Aorta (tissue), 5 donors: ENCODE measurements at regions not wholly inside any gene's neighbourhood (a gene's known extent, or its start where the extent isn't known, plus 50 kb on each side); places are given as distances from the start of the nearest gene placed in this dataset.
"Not testable (repeated sequence)": the region's sequence is repeated elsewhere in the genome, so short reads cannot be mapped to it uniquely, and the experiment has no call there.

Experiments
- ATAC-seq: fragments of 200-7000 bp; cut with Tn5 transposase; one replicate; pipeline ENCODE4 v1.9.1; 2022; ENCODE audit warnings: moderate library complexity; ENCODE audit not compliant: low FRiP score
- DNase-seq, 2 donors: peaks; one replicate each; pipeline ENCODE4 v3.0.0-alpha.2; 2020
- H3K27ac ChIP-seq, 2 donors: one replicate each; pipeline ENCODE4 v1.5.1; 2013; ENCODE audit warnings: low read length in 2 of 2, mild to moderate bottlenecking in 2 of 2, moderate library complexity in 2 of 2, control low read depth in 1 of 2, inconsistent platforms in 1 of 2, low read depth in 1 of 2
- H3K27me3 ChIP-seq, 2 donors: one replicate each; pipeline ENCODE4 v1.6.1; 2013; ENCODE audit warnings: control low read depth in 1 of 2, low read length in 1 of 2, mild to moderate bottlenecking in 1 of 2, moderate library complexity in 1 of 2; ENCODE audit not compliant: insufficient read depth in 2 of 2, control insufficient read depth in 1 of 2
- H3K36me3 ChIP-seq, 2 donors: one replicate each; pipeline ENCODE4 v1.6.1; 2013; ENCODE audit warnings: control low read depth in 1 of 2, low read length in 1 of 2, mild to moderate bottlenecking in 1 of 2; ENCODE audit not compliant: insufficient read depth in 2 of 2, control insufficient read depth in 1 of 2
- H3K4me1 ChIP-seq, 2 donors: one replicate each; pipeline ENCODE4 v1.6.1; 2013; ENCODE audit warnings: low read length in 2 of 2, control low read depth in 1 of 2, mild to moderate bottlenecking in 1 of 2, moderate library complexity in 1 of 2; ENCODE audit not compliant: insufficient read depth in 2 of 2, control insufficient read depth in 1 of 2
- H3K4me3 ChIP-seq, 2 donors: one replicate each; pipeline ENCODE4 v1.5.1; 2013; ENCODE audit warnings: low read length in 2 of 2, control low read depth in 1 of 2, mild to moderate bottlenecking in 1 of 2
- H3K9me3 ChIP-seq: one replicate; pipeline ENCODE4 v1.6.1; 2013; ENCODE audit warnings: mild to moderate bottlenecking, low read length; ENCODE audit not compliant: control insufficient read depth
- WGBS, 2 donors: extraction: QIAGEN DNeasy Blood & Tissue Kit; methylation state at CpG; one replicate each; pipeline ENCODE4 v1.1.7; 2013; 5-methylcytosine and 5-hydroxymethylcytosine counted together
- intact Hi-C, 2 donors: fragments of 100-400 bp; cut with DNase I; formaldehyde crosslinking; loops; one replicate each; pipeline versions ENCODE4 v1.14.2 to v1.15.0; 2022
- donor health status: healthy with polysubstance abuse.
- donor health status: Bipolar disorder and iron deficiency.
- donor health status: DM: no; HTN: no; CAD: no.
- donor health status: DM: no; HTN: no; CAD: no.
- donor health status: DM: yes; HTN: yes; CAD: no.

GRCh38 chr10:53458007-53458406 is 685.4 kb upstream of the MBL2 start:
- Histone ChIP-seq H3K4me3 (no peak overlapping the region), H3K27me3 (no peaks in the 10 kb centered on the region), H3K4me1 (no peaks in the 10 kb centered on the region), H3K36me3 (no peaks in the 10 kb centered on the region), H3K9me3 (no peaks in the 10 kb centered on the region), H3K27ac (no peak overlapping the region)
- 57 to 67% methylated on average over 1 of the region's 1 CpG for WGBS, 2 donors
- DNase-seq (no peak), ATAC-seq (no peak)
- intact Hi-C loops: no loop called here

- ATAC-seq (no peak), DNase-seq (no peak)
- Histone ChIP-seq H3K4me3 (no peak overlapping the region), H3K4me1 (no peaks in the 10 kb centered on the region), H3K27me3 (no peaks in the 10 kb centered on the region), H3K9me3 (no peaks in the 10 kb centered on the region), H3K27ac (no peak overlapping the region), H3K36me3 (no peaks in the 10 kb centered on the region)
- intact Hi-C loops: no loop called here
- WGBS, 2 donors: 54 to 67% methylated on average over 1 of the region's 1 CpG
Measured at GRCh38 chr10:53453196-53453595, 680.6 kb upstream of the MBL2 start.

GRCh38 chr10:53447576-53447975 is 675.0 kb upstream of the MBL2 start:
- Histone ChIP-seq H3K4me1 (no peaks in the 10 kb centered on the region), H3K27me3 (no peaks in the 10 kb centered on the region), H3K36me3 (no peaks in the 10 kb centered on the region), H3K4me3 (no peak overlapping the region), H3K9me3 (no peaks in the 10 kb centered on the region), H3K27ac (no peak overlapping the region)
- ATAC-seq (peak; percentile 22), DNase-seq (no peak)
- intact Hi-C loops: no loop called here
- 82 to 86% methylated on average over 1 of the region's 1 CpG for WGBS, 2 donors

GRCh38 chr10:53441843-53442242 is 669.3 kb upstream of the MBL2 start:
- WGBS, 2 donors: 54 to 76% methylated on average over 1 of the region's 1 CpG
- Histone ChIP-seq H3K4me3 (no peak overlapping the region), H3K27me3 (no peaks in the 10 kb centered on the region), H3K9me3 (no peaks in the 10 kb centered on the region), H3K4me1 (no peaks in the 10 kb centered on the region), H3K36me3 (no peaks in the 10 kb centered on the region), H3K27ac (no peak overlapping the region)
- ATAC-seq: no peak
- DNase-seq: no peak
- intact Hi-C loops: no loop called here

- Histone ChIP-seq H3K36me3 (no peaks in the 10 kb centered on the region), H3K27me3 (no peaks in the 10 kb centered on the region), H3K4me1 (no peaks in the 10 kb centered on the region), H3K4me3 (no peak overlapping the region), H3K27ac (no peak overlapping the region), H3K9me3 (no peaks in the 10 kb centered on the region)
- WGBS, 2 donors: 86 to 93% methylated on average over 3 of the region's 3 CpGs
- no peak for ATAC-seq
- DNase-seq: no peak
- intact Hi-C loops: no loop called here
Measured at GRCh38 chr10:53440601-53441000, 668.0 kb upstream of the MBL2 start.

- WGBS, 2 donors: 63 to 69% methylated on average over 9 of the region's 9 CpGs
- H3K4me1 ChIP-seq, H3K9me3 ChIP-seq, ATAC-seq, DNase-seq, H3K4me3 ChIP-seq, H3K27me3 ChIP-seq, H3K36me3 ChIP-seq, intact Hi-C loops, H3K27ac ChIP-seq: not testable (repeated sequence)
Measured at GRCh38 chr10:53439075-53439474, 666.5 kb upstream of the MBL2 start.

GRCh38 chr10:53434413-53434812 is 661.8 kb upstream of the MBL2 start:
- DNase-seq: no peak
- Histone ChIP-seq H3K36me3 (no peaks in the 10 kb centered on the region), H3K9me3 (no peaks in the 10 kb centered on the region), H3K4me1 (no peaks in the 10 kb centered on the region), H3K4me3 (no peak overlapping the region), H3K27me3 (no peaks in the 10 kb centered on the region), H3K27ac (no peak overlapping the region)
- no peak for ATAC-seq
- WGBS, 2 donors: 78 to 80% methylated on average over 4 of the region's 4 CpGs
- intact Hi-C loops: no loop called here

- H3K36me3 ChIP-seq: no peaks in the 10 kb centered on the region
- H3K9me3 ChIP-seq: no peaks in the 10 kb centered on the region
- no peak overlapping the region for H3K27ac ChIP-seq
- intact Hi-C loops: no loop called here
- H3K4me3 ChIP-seq: no peak overlapping the region
- no peak for DNase-seq
- WGBS, 2 donors: 85 to 88% methylated on average over 2 of the region's 2 CpGs
- no peaks in the 10 kb centered on the region for H3K27me3 ChIP-seq
- no peak for ATAC-seq
- H3K4me1 ChIP-seq: no peaks in the 10 kb centered on the region
Measured at GRCh38 chr10:53432035-53432434, 659.5 kb upstream of the MBL2 start.

GRCh38 chr10:53430974-53431373 is 658.4 kb upstream of the MBL2 start:
- no peaks in the 10 kb centered on the region for H3K4me1 ChIP-seq
- 78 to 82% methylated on average over 4 of the region's 4 CpGs for WGBS, 2 donors
- no peak overlapping the region for H3K4me3 ChIP-seq
- intact Hi-C loops: no loop called here
- DNase-seq: no peak
- no peak for ATAC-seq
- no peaks in the 10 kb centered on the region for H3K36me3 ChIP-seq
- no peaks in the 10 kb centered on the region for H3K27me3 ChIP-seq
- H3K9me3 ChIP-seq: no peaks in the 10 kb centered on the region
- no peak overlapping the region for H3K27ac ChIP-seq
